Epithelial cell of proximal tubule (primary cell): ENCODE measurements at regions not wholly inside any gene's neighbourhood (a gene's known extent, or its start where the extent isn't known, plus 50 kb on each side); places are given as distances from the start of the nearest gene placed in this dataset.
"Not testable (repeated sequence)": the region's sequence is repeated elsewhere in the genome, so short reads cannot be mapped to it uniquely, and the experiment has no call there.

Experiments used
- DNase-seq: peaks from one replicate; pipeline ENCODE4 v3.0.0-alpha.2; 2011; ENCODE audit warnings: low read depth
- H3K4me3 ChIP-seq: 2 replicates; pipeline ENCODE4 v1.5.1; 2011; ENCODE audit warnings: low read depth, mild to moderate bottlenecking, low read length
- TF ChIP-seq, protein P1 (sequence below): conservative IDR thresholded peaks from 2 replicates; pipeline ENCODE4 v1.5.1; 2012; ENCODE audit warnings: low read depth, mild to moderate bottlenecking, low read length

DNA sequence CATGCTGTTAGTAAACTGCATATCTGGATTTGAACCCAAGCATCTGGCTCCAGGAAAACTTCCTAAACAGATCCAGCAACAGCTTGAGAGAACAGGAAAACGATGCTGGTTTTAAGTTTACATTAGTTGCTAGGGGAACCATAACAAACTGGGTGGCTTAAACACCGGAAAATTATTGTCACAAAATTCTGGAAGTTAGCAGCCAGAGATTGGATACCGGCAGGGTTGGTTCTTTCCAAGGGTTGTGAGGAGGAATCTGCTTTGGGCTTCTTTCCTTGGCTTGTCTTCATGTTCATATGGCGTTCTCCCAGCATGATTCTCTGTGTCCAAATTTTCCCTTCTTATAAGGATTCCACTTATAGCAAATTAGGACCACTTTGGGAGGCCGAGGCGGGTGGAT, 276.9 kb upstream of the TOM1L1 start:
- no peak for DNase-seq

DNA sequence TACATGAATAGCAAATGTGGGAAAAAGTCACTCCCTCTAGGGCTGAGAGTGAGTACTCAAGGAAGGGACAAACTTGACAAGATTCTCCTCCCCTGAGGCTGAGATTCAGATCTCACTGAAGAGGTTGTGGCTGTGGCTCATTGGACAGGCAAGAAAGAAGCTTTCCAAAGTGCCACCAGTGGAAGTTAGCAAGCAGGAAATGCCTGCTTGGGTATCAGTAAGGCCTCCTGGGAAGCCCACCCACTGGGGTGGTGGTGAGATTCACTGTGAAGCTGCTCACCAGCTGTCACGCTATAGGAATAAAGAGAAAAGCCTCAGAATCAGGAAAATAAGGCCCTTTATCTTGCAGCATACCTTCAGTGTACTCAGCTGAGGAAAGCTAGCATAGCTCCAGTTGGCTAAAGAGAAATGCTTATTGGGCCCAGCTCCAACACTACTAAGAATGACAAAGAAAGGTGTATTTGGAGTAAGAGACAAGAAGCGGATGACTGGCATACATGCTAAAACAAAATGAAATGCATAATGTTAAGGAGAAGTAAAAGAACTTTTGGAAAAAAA, 274.4 kb upstream of the TOM1L1 start:
- TF ChIP-seq, protein P1, sequence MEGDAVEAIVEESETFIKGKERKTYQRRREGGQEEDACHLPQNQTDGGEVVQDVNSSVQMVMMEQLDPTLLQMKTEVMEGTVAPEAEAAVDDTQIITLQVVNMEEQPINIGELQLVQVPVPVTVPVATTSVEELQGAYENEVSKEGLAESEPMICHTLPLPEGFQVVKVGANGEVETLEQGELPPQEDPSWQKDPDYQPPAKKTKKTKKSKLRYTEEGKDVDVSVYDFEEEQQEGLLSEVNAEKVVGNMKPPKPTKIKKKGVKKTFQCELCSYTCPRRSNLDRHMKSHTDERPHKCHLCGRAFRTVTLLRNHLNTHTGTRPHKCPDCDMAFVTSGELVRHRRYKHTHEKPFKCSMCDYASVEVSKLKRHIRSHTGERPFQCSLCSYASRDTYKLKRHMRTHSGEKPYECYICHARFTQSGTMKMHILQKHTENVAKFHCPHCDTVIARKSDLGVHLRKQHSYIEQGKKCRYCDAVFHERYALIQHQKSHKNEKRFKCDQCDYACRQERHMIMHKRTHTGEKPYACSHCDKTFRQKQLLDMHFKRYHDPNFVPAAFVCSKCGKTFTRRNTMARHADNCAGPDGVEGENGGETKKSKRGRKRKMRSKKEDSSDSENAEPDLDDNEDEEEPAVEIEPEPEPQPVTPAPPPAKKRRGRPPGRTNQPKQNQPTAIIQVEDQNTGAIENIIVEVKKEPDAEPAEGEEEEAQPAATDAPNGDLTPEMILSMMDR = no peak
- no peak for DNase-seq

More for the DNA sequence above, 276.9 kb upstream of the TOM1L1 start:
- TF ChIP-seq, protein P1 = no peak
- no peak overlapping the region for H3K4me3 ChIP-seq

DNA sequence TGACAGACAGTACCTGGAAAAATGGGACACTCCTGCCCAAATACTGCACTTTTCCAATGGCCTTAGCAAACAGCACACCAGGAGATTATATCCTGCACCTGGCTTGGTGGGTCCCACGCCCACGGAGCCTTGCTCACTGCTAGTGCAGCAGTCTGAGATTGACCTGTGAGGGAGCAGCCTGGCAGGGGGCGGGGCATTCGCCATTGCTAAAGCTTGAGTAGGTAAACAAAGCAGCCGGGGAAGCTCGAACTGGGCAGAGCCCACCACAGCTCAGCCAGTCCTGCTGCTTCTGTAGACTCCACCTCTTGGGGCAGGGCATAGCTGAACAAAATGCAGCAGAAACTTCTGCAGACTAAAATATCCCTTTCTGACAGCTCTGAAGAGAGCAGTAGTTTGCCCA, 261.2 kb upstream of the TOM1L1 start:
- not testable (repeated sequence) for H3K4me3 ChIP-seq, DNase-seq

More for the DNA sequence above, 274.4 kb upstream of the TOM1L1 start:
- H3K4me3 ChIP-seq = no peak overlapping the region

DNA sequence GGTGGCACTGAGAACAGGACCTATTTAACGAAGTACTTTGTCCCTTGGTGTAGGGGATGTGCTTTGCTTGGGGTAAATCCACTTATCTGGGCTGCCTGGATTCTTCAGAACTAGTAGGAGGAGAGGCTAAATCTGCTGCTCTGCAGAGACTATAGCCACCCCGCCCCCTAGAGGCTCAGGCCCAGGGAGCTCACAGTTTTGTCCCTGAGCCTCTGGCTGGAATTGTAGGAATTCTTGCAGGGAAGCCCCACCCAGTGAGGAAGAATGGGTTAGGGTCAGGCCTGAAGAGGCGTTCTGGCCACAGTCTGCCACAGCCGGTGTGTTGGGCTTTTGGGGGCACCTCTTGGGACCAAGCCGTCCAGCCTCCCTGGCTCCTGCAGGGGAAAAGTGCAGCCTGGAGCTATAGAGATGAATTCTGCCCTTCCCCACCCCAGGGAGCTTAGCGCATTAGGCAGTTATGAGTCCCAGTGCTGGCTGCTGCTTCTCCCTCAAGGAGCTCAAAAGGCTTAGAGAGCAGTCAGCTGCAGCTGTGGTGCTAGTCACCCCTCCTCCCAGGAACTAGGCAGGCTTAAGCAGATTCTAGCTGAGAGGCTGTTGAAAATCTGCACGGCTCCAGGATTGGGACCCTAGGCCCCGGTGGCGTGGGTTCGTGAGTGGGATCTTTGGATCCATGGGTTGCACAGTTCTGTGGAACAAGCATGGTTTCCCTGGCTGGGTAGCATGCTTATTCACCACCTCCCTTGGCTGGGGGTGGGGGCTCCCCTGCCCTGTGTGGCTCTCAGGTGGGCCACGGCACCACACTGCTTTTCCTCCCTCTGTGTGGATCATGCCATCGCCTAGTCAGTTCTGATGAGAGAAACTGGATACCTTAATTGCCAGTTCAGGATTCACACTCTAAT, 237.4 kb upstream of the TOM1L1 start:
- H3K4me3 ChIP-seq = no peak overlapping the region
- DNase-seq = no peak
- TF ChIP-seq, protein P1 = no peak

DNA sequence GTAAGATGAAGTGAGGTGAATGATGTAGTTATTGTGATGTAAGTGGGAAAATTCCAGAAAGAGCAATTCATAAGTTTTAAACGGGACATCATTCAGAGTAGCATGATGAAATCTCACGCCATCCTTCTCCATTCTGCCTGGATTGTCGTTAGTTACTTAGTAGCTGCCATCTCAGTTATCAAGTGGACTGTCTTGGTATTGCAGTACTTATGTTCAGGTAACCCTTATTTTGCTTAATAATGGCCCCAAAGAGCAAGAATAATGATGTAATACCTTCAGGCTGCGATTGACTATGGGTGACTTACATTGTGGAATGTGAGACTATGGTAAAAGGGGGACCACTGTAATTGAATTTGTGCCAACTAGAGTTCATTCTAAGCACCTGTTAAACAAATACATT, 234.1 kb upstream of the TOM1L1 start:
- no peak overlapping the region for H3K4me3 ChIP-seq
- TF ChIP-seq, protein P1 = no peak
- no peak for DNase-seq

DNA sequence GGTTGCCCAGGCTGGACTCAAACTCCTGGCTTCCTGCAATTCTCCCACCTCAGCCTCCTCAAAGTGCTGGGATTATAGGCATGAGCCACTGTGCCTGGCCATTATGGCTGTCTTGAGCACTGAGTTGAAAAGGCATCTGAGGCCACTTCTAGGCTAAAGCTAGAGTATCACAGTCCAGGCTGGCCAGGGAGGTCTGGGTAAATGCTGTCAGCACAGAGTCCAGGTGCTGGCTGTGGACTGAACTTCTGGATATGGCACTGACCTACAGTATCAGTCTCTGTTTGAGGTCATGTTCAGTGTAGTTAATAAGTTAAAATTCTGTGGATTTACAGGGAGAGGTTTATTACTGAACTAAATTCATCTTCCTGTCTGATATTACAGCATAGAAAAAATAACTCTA, 222.5 kb upstream of the TOM1L1 start:
- DNase-seq = no peak
- TF ChIP-seq, protein P1 = no peak
- no peak overlapping the region for H3K4me3 ChIP-seq

DNA sequence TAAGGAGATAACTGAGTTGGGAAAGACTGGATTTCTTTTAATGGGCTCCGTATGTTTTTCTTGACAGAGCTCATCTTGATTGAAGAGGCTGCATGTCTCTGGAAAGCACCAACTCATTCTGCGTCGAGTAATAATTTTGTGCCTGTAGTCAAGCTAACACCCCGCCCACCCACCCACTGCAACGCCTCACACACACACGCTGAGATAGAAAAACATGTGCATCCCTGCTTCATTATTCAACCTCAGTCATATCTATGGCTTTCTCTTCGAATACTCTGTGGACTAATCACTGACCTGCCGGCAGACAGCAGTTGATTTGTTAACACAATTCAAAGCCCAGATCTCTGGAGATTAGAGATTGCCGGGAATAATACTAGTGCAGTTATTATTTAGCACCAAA, 220.2 kb upstream of the TOM1L1 start:
- TF ChIP-seq, protein P1 = no peak
- no peak for DNase-seq
- H3K4me3 ChIP-seq = no peak overlapping the region
